Esophagus squamous epithelium (tissue), 4 donors: ENCODE measurements at regions not wholly inside any gene's neighbourhood (a gene's known extent, or its start where the extent isn't known, plus 50 kb on each side); places are given as distances from the start of the nearest gene placed in this dataset.

ENCODE experiments used
- CTCF ChIP-seq, 6 experiments: fragments of 450-650 bp in 4 of 6; fragments of 200-600 bp in 2 of 6; sonication (generic) in 2 of 6; IDR thresholded peaks; one replicate each; pipeline ENCODE4 v1.5.1; 2016 to 2019; ENCODE audit warnings: antibody characterized with exemption in 6 of 6, mild to moderate bottlenecking in 4 of 6, moderate library complexity in 4 of 6
- POLR2A ChIP-seq, 4 donors: fragments of 450-650 bp; IDR thresholded peaks; one replicate each; pipeline ENCODE4 v1.6.1; 2017; ENCODE audit warnings: antibody characterized with exemption in 4 of 4, mild to moderate bottlenecking in 4 of 4, moderate library complexity in 3 of 4

- no peak for TF ChIP-seq CTCF (IDR thresholded peaks at IDR 0.05)
- TF ChIP-seq POLR2A (IDR thresholded peaks at IDR 0.05): no peak
Observed at GRCh38 chr5:58060996-58061395, 398.9 kb downstream of the PLK2 start.
